ENCODE measurements at regions not wholly inside any gene's neighbourhood (a gene's known extent, or its start where the extent isn't known, plus 50 kb on each side); places are given as distances from the start of the nearest gene placed in this dataset.
A peak's percentile ranks its signal among the peaks of the same experiment; 100 is the strongest.

GRCh38 chr4:147407261-147408045, 73.4 kb upstream of the EDNRA start:
- Histone ChIP-seq H3K18ac (ENCODE audit: extremely low read depth, low read length) (no peak overlapping the region), H3K79me2 (ENCODE audit: control insufficient read depth in 1 of 2, insufficient read depth in 2 of 2, low read length in 2 of 2) (no peaks in the 10 kb centered on the region), H3K79me1 (ENCODE audit: low read depth, low read length) (no peaks in the 10 kb centered on the region), H3K9me3 (ENCODE audit: insufficient read depth in 2 of 2, low read depth in 1 of 2, low read length in 1 of 2) (no peaks in the 10 kb centered on the region), H2AFZ (ENCODE audit: low read length) (no peak overlapping the region), H3K27me3 (replicated peaks in 1 of 4; ENCODE audit: control insufficient read depth in 3 of 4, extremely low read depth in 1 of 4, insufficient read depth in 3 of 4, low read length in 3 of 4) (no peaks in the 10 kb centered on the region), H3K23ac (ENCODE audit: insufficient read length) (no peak overlapping the region), H2BK12ac (ENCODE audit: low read depth, low read length) (no peak overlapping the region), H4K5ac (ENCODE audit: insufficient read length, low read depth, low read length) (no peak overlapping the region), H3K14ac (ENCODE audit: insufficient read length) (no peak overlapping the region), H2BK5ac (ENCODE audit: low read depth, low read length) (no peak overlapping the region), H2BK20ac (ENCODE audit: low read length) (no peak overlapping the region), H4K20me1 (replicated peaks in 1 of 2; ENCODE audit: control insufficient read depth in 1 of 2, insufficient read depth in 2 of 2, low read length in 2 of 2) (no peaks in the 10 kb centered on the region), H3K36me3 (ENCODE audit: control insufficient read depth in 2 of 4, insufficient read depth in 4 of 4, low read length in 3 of 4) (no peaks in the 10 kb centered on the region), H3K4ac (replicated peaks; ENCODE audit: insufficient read length, low read depth, low read length) (no peak overlapping the region), H3K56ac (replicated peaks; ENCODE audit: insufficient read length, low read depth, low read length) (no peak overlapping the region), H4K8ac (ENCODE audit: extremely low read depth, insufficient read depth, low read length) (no peak overlapping the region), H3K4me3 (ENCODE audit: extremely low read depth in 1 of 4, insufficient read depth in 2 of 4, low read depth in 3 of 4, low read length in 4 of 4) (no peak overlapping the region), H3K4me1 (replicated peaks in 1 of 4; ENCODE audit: control insufficient read depth in 3 of 4, insufficient read depth in 4 of 4, low read length in 3 of 4) (no peaks in the 10 kb centered on the region), H3K27ac (ENCODE audit: low read depth, low read length) (no peak overlapping the region), H4K91ac (replicated peaks; ENCODE audit: insufficient read length, low read length) (no peak overlapping the region), H3K4me2 (ENCODE audit: insufficient read depth in 1 of 2, low read depth in 2 of 2, low read length in 2 of 2) (no peak overlapping the region), H2BK15ac (ENCODE audit: low read length) (no peak overlapping the region), H3K9ac (replicated peaks in 1 of 4; ENCODE audit: extremely low read depth in 1 of 4, low read depth in 3 of 4, low read length in 3 of 4) (no peak overlapping the region), H3K23me2 (ENCODE audit: low read depth, low read length) (no peaks in the 10 kb centered on the region), H2AK5ac (ENCODE audit: low read depth, low read length) (no peak overlapping the region), H2BK120ac (replicated peaks; ENCODE audit: low read depth, low read length) (no peak overlapping the region)
- ChIA-PET POLR2A (ENCODE audit: partially characterized antibody) (no interaction called here), CTCF (ENCODE audit: partially characterized antibody) (interaction anchor here (0.5 to 2.7 kb wide), 45 partner anchors 8 to 1883 kb away, joined by 3 to 15 read pairs (median 4); partner anchors contain the start of gene EDNRA)
- TF ChIP-seq RAD21 (IDR thresholded peaks at IDR 0.05 in 1 of 2, conservative IDR thresholded peaks at IDR 0.05 in 1 of 2; ENCODE audit: low read depth in 2 of 2, low read length in 2 of 2) = peak; percentile 62 to 73
- peak; percentile 75 to 92 (median 87) for TF ChIP-seq CTCF (IDR thresholded peaks at IDR 0.05; ENCODE audit: control extremely low read depth in 1 of 3, insufficient read depth in 1 of 3, low read depth in 1 of 3, low read length in 3 of 3)
- TF ChIP-seq ZNF274 (IDR thresholded peaks at IDR 0.05; ENCODE audit: borderline replicate concordance, extremely low read depth, low read length) = no peak
- FAIRE-seq = no peak
- peak; percentile 25 to 56 for DNase-seq (ENCODE audit: low read depth in 1 of 2, low spot score in 2 of 2)
- WGBS, 2 experiments (ENCODE audit: extremely low coverage in 1 of 2, insufficient coverage in 1 of 2, insufficient read length in 1 of 2, insufficient replicate concordance in 2 of 2, low coverage in 1 of 2, low lambda C conversion rate in 2 of 2, missing lambda C conversion rate in 1 of 2) = 41% methylated on average over 5 of the region's 5 CpGs; no CpG with 5 or more reads in 1 of the 2 experiments
